Neural crest cell (in vitro differentiated cells): ENCODE measurements at regions not wholly inside any gene's neighbourhood (a gene's known extent, or its start where the extent isn't known, plus 50 kb on each side); places are given as distances from the start of the nearest gene placed in this dataset.

Experiments
- DNase-seq: peaks from one replicate; pipeline ENCODE4 v3.0.0; 2021; ENCODE audit warnings: low read depth, mixed read lengths, low spot score
- H3K27ac Mint-ChIP-seq: one replicate; pipeline ENCODE4 v1.8.0; 2021; ENCODE audit warnings: mild to moderate bottlenecking, mixed read lengths; ENCODE audit not compliant: unreplicated experiment
- H3K27me3 Mint-ChIP-seq: 2 replicates; pipeline ENCODE4 v1.8.0; 2021; ENCODE audit warnings: low read depth, mild to moderate bottlenecking, mixed read lengths
- H3K36me3 Mint-ChIP-seq: 2 replicates; pipeline ENCODE4 v1.8.0; 2021; ENCODE audit warnings: low read depth, mild to moderate bottlenecking, mixed read lengths
- H3K4me1 Mint-ChIP-seq: 2 replicates; pipeline ENCODE4 v1.8.0; 2021; ENCODE audit warnings: mixed read lengths
- H3K4me3 Mint-ChIP-seq: one replicate; pipeline ENCODE4 v1.8.0; 2021; ENCODE audit warnings: mild to moderate bottlenecking, mixed read lengths
- H3K9me3 Mint-ChIP-seq: 2 replicates; pipeline ENCODE4 v1.8.0; 2021; ENCODE audit warnings: mixed read lengths
- CTCF ChIP-seq: fragments of 200-600 bp; sonication (generic); conservative IDR thresholded peaks from 2 replicates; pipeline ENCODE4 v1.5.0; 2021; ENCODE audit warnings: antibody characterized with exemption, mild to moderate bottlenecking

- Mint-ChIP-seq H3K36me3 (no peaks in the 10 kb centered on the region), H3K27ac (no peak overlapping the region), H3K4me1 (no peaks in the 10 kb centered on the region), H3K4me3 (no peak overlapping the region), H3K9me3 (peaks cover 4% of the 10 kb centered on the region), H3K27me3 (peaks cover 10% of the 10 kb centered on the region)
- TF ChIP-seq CTCF = no peak
- no peak for DNase-seq
Observed at GRCh38 chr19:31930401-31930800, 415.0 kb upstream of the ZNF507 start.

- Mint-ChIP-seq H3K9me3 (peaks cover 5% of the 10 kb centered on the region), H3K27me3 (peaks cover under 1% of the 10 kb centered on the region), H3K4me1 (no peaks in the 10 kb centered on the region), H3K36me3 (no peaks in the 10 kb centered on the region), H3K4me3 (no peak overlapping the region), H3K27ac (peak overlapping the region; percentile 21)
- TF ChIP-seq CTCF = no peak
- DNase-seq = no peak
Observed at GRCh38 chr19:31937983-31938382, 407.4 kb upstream of the ZNF507 start.

GRCh38 chr19:31938675-31939074, 406.7 kb upstream of the ZNF507 start:
- DNase-seq = no peak
- Mint-ChIP-seq H3K4me3 (no peak overlapping the region), H3K27me3 (peaks cover 7% of the 10 kb centered on the region), H3K27ac (no peak overlapping the region), H3K36me3 (no peaks in the 10 kb centered on the region), H3K4me1 (peaks cover 6% of the 10 kb centered on the region), H3K9me3 (peaks cover 5% of the 10 kb centered on the region)
- TF ChIP-seq CTCF = no peak

DNA sequence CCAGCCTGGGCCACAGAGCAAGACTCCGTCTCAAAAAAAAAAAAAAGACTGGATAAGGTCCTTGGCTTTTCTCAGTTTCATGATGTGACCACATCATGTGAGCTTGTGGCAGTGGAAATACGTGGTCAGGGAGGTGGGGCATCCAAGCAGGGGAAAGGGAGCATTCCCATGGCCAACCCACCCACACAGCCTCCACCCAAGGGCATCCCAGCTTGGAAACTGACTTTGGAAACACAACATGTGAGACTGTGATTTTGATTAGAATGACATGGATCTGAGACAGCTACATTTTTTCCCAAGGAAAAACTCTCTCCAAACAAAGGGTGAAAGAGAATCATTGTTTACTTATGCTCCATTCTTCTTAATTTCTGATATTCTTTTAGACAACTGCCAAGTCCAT, 405.0 kb upstream of the ZNF507 start:
- no peak for DNase-seq
- Mint-ChIP-seq H3K4me3 (no peak overlapping the region), H3K4me1 (peaks cover 7% of the 10 kb centered on the region), H3K27me3 (peaks cover 17% of the 10 kb centered on the region), H3K9me3 (peaks cover 5% of the 10 kb centered on the region), H3K27ac (no peak overlapping the region), H3K36me3 (no peaks in the 10 kb centered on the region)
- TF ChIP-seq CTCF = no peak

DNA sequence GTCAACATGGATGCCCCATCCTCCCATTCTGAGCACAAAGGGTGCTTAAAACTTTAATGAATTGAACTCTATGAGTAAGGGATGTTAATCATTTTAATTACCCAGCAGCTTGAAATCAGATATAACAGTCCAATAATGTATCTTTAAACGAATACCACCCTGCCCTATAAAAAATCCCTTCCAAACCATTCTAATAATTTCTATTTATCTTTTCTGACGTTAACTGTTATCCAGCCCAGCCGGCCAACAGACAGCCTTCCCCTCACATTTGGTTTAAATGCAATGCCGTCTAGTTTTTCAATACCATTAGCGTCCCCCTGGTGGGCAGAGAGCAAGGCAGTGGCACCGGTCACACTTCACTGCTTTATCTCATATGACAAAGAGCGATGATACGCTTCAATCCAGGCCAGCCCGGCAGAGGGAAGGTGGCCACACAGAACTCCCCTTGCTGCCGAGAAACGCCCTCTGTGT, 402.2 kb upstream of the ZNF507 start:
- H3K4me3 Mint-ChIP-seq = no peak overlapping the region
- H3K4me1 Mint-ChIP-seq = peaks cover 7% of the 10 kb centered on the region
- DNase-seq = peak; percentile 13
- no peaks in the 10 kb centered on the region for H3K36me3 Mint-ChIP-seq
- H3K27ac Mint-ChIP-seq = no peak overlapping the region
- no peaks in the 10 kb centered on the region for H3K9me3 Mint-ChIP-seq
- peaks cover 17% of the 10 kb centered on the region for H3K27me3 Mint-ChIP-seq
- peak; percentile 50 for TF ChIP-seq CTCF

DNA sequence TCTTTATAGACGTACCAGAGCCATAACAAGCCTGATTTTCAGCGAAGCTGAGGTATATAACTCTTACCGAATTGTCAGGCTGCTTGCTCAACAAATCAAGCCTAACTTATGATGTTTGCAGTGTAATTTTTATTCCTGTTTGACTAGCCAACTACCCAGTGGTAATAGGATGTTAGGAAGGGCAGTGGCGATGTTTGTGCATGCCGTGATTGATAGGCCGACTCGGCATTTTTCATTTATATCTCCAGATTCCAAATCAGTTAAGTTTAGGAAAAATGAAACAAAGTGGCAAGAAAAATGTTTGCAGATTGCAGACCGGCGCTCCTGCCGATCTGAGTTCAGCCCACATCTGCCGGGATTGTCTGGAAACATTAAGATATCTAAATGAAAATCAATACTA, 401.6 kb upstream of the ZNF507 start:
- no peak for TF ChIP-seq CTCF
- H3K4me1 Mint-ChIP-seq = peaks cover 7% of the 10 kb centered on the region
- H3K36me3 Mint-ChIP-seq = no peaks in the 10 kb centered on the region
- no peaks in the 10 kb centered on the region for H3K9me3 Mint-ChIP-seq
- no peak for DNase-seq
- no peak overlapping the region for H3K4me3 Mint-ChIP-seq
- no peak overlapping the region for H3K27ac Mint-ChIP-seq
- H3K27me3 Mint-ChIP-seq = peaks cover 23% of the 10 kb centered on the region
